Stimulated activated CD8-positive, alpha-beta memory T cell treated with anti-CD3 and anti-CD28 coated beads, Interleukin-15, amount 100 ng/mL, for 48 hours (primary cell): ENCODE measurements at regions not wholly inside any gene's neighbourhood (a gene's known extent, or its start where the extent isn't known, plus 50 kb on each side); places are given as distances from the start of the nearest gene placed in this dataset.
"Not testable (repeated sequence)": the region's sequence is repeated elsewhere in the genome, so short reads cannot be mapped to it uniquely, and the experiment has no call there.

Experiments
- DNase-seq, 2 donors: peaks; one replicate each; pipeline ENCODE4 v3.0.0-alpha.2; 2020; ENCODE audit warnings: low read depth in 2 of 2

DNA sequence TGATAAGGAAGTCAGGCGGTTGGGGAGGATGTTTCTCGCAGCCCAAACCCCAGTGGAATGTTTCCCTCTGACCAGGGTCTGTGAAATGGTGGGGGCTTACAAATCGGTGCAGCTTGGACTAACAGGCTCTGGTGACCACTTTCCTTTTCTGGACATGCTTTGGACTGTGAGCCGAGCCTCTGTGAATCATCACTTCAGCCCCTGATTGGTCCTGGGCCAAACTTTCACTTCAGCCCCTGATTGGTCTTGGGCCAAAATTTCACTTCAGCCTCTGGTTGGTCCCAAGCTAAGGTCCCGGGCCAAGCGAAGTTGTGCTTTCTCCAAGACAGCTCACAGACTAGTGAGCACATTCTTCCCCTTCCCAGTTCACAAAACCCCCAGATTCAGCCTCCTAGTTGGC is 223.7 kb upstream of the ANKRD20A1 start:
- not testable (repeated sequence) for DNase-seq

DNA sequence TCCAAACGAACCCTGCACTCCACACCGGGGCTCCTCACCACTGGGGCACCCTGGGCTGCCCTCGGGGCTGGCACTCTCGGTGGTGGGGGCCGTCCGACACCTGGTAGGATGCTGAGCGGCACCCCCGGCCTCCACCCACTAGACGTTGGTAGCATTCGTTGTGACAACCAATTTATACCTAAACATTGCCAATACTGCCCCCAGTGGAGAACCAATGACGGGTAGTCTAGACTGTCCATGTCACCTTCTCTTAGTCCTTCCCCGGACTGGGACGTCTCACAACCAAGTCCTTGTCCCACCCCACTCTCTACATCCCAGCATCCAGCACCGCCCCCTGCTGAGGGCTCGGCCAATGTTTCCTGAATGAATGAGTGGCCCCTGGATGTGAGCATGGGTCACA is 246.8 kb upstream of the ANKRD20A1 start:
- DNase-seq = not testable (repeated sequence)

- not testable (repeated sequence) for DNase-seq
Observed at GRCh38 chr9:67609872-67610271, 248.9 kb upstream of the ANKRD20A1 start.

GRCh38 chr9:67609435-67609834 is 249.3 kb upstream of the ANKRD20A1 start:
- not testable (repeated sequence) for DNase-seq

DNA sequence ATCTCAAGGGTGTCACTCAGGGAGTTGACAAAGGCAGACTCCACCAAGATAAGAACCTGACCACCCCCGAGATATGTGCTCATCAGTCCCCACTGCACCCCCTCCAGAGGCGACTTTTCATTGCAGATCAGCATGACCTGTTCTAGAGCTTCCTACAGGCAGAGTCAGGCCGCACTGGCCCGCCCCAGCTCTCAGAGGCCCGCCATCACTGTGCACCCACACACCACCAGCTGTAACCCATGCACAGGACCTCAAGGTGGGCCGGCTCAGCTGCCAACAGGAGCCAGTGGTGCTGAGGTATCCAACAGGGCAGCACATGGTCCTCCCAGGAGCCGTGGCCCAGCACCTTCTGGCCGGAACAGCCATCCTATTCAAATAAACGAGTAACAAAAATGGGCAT is 253.6 kb upstream of the ANKRD20A1 start:
- DNase-seq = not testable (repeated sequence)

DNA sequence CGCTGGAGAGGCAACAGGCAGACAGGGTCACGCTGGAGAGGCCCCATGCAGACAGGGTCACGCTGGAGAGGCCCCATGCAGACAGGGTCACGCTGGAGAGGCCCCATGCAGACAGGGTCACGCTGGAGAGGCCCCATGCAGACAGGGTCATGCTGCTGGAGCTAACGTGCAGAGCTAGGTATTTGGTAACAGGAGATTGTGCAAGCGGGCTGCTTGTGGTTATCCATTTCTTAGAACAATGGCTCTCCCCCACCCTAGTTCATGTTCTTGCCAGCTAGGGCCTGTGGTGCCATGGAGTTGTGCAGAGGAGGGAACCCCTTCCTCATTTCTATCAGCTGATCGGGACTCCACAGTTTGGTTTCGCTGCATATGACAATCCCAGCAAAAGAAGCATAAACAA is 255.1 kb upstream of the ANKRD20A1 start:
- DNase-seq = not testable (repeated sequence)

- not testable (repeated sequence) for DNase-seq
Observed at GRCh38 chr9:67592424-67592823, 266.3 kb upstream of the ANKRD20A1 start.

- DNase-seq = not testable (repeated sequence)
Observed at GRCh38 chr9:67555874-67556273, 302.9 kb upstream of the ANKRD20A1 start.

DNA sequence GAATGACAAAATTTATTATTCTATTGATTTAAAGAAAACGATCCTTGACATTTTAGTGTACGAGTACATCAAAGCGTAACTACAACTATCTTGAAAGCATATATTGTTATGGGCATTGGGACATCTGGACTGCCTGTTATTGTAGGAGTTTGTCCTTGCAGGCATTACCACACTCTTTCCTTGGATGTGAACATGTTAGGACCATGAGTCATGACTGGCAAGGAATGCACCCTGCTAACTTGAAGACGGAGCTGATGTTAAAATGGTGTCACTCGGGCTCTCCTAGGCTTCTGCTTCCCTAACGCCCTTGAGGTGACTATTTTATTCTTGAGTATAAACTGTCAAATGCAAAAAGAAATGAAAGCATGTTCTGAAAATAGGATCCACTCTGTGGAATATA is 308.7 kb upstream of the ANKRD20A1 start:
- not testable (repeated sequence) for DNase-seq

DNA sequence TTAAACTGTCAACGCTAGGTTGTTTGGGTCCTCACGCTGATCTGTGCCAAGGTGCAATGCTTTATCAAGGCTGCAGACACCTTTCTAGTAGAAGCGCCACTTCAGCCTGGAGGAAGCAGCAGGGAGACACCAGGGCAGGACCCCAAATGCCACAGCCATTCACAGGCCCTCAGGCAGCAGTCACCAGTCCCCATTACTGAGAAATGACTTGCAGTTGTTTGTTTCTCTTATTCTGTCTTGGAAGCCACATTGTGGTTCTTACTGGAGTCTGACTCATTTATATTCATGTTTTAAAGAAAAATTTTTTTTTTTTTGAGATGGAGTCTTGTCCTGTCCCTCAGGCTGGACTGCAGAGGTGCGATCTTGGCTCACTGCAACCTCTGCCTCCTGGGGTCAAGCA is 328.9 kb upstream of the ANKRD20A1 start:
- DNase-seq = not testable (repeated sequence)

GRCh38 chr9:67516938-67517337 is 341.8 kb upstream of the ANKRD20A1 start:
- DNase-seq = not testable (repeated sequence)

GRCh38 chr9:67514587-67514986 is 344.1 kb upstream of the ANKRD20A1 start:
- DNase-seq = not testable (repeated sequence)

GRCh38 chr9:67503728-67504369 is 354.9 kb upstream of the ANKRD20A1 start:
- not testable (repeated sequence) for DNase-seq

DNA sequence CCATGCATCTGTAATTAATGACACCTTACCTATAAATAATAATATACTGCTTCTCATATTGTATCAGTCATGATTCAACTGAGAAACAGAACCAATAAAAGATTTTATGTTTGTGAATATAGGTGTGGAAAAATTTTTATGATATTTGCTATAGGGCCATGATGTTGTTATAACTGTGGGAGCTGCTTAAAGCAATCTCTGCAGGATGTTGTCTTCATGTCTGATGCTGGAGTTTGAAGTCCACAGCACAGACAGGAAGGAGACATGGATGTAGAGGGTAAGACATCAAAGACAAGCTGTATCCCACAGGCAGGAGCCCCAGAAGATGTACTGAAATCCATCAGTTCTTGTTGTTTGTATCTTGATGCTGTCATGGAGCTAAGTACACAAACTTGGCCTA is 366.7 kb upstream of the ANKRD20A1 start:
- not testable (repeated sequence) for DNase-seq

GRCh38 chr9:67477465-67477864 is 381.3 kb upstream of the ANKRD20A1 start:
- DNase-seq = not testable (repeated sequence)

GRCh38 chr9:67470739-67471138 is 388.0 kb upstream of the ANKRD20A1 start:
- not testable (repeated sequence) for DNase-seq

- DNase-seq = not testable (repeated sequence)
Observed at GRCh38 chr9:67468326-67468725, 390.4 kb upstream of the ANKRD20A1 start.

DNA sequence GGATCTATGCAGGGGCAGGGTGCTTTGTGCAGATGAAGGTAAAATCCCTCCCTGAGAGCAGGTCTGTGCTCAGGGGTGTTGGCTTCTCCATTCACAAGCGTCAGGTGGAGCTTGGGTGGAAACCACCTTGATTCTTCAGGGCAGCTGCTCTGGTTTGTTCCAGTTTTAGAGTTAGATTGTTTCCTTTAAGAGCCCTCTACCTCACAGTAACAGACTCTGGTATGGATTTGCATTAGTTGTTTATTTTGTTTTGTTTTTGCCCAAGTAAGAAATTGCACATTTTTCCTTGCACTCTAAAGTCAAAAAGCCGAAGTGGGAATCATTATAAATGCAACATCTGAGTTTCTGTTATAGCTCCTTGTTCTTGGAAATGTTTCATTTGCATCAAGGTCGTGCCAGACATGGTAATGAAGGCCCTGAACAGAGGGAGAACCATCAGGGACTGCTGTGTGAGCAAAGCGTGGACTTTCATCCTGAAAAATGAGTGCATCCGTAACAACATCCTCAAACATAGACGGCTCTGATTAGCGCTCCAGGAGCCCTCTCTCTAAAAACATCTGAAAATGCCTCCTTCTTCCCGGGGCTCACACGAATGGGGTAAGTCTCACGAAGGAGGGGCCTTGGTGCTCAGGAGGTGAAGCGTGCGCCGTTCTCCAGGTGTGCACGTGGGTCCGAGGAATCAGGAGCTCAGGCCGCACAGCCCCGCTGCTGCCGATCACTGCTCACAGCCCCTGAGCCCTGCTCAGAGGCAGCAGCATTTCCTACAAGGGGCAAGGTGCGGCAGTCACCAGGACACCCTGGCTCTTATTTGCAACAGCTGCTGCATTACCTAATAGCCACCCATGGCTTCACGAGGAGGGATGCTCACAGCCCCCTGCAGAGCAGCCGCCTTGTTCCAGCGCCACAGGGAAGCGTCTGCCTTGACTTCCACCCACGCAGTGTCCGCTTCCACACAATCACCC is 396.7 kb upstream of the ANKRD20A1 start:
- not testable (repeated sequence) for DNase-seq

- DNase-seq = not testable (repeated sequence)
Observed at GRCh38 chr9:67452941-67453340, 405.8 kb upstream of the ANKRD20A1 start.

- not testable (repeated sequence) for DNase-seq
Observed at GRCh38 chr9:67442313-67442712, 416.4 kb upstream of the ANKRD20A1 start.

GRCh38 chr9:67437011-67437410 is 421.7 kb upstream of the ANKRD20A1 start:
- not testable (repeated sequence) for DNase-seq

DNA sequence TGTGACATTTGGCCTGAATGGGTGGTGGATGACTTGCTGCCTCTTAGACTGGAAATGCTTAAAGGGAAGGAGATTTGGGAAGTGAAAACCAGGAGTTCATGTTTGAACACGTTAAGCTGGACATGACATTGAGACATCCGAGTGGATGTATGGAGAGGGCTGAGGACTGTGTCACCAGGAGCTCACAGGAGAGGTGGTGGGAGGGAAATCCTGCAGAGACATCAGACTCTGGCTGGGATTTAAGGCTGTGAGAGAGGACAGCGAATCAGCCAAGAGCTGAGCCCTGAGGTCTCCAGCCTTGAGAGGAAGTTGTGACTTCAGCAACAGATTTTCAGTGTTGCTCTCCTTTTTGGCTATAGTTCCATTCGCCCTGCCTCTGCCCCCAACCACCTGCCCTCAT is 432.5 kb upstream of the SPATA31A3 start:
- DNase-seq = not testable (repeated sequence)
